Osteoblast (primary cell): ENCODE measurements at regions not wholly inside any gene's neighbourhood (a gene's known extent, or its start where the extent isn't known, plus 50 kb on each side); places are given as distances from the start of the nearest gene placed in this dataset.
A peak's percentile ranks its signal among the peaks of the same experiment; 100 is the strongest.

Experiments used
- DNase-seq: peaks from one replicate; pipeline ENCODE4 v3.0.0; 2011; ENCODE audit warnings: low spot score, mixed read lengths; ENCODE audit not compliant: insufficient read length; ENCODE audit errors: missing footprints
- H2AFZ ChIP-seq: 2 replicates; pipeline ENCODE4 v1.6.0; 2011; ENCODE audit warnings: mild to moderate bottlenecking, low read length
- H3K27ac ChIP-seq: 2 replicates; pipeline ENCODE4 v1.5.1; 2011; ENCODE audit warnings: mild to moderate bottlenecking, low read depth, low read length, moderate library complexity
- H3K27me3 ChIP-seq: 2 replicates; pipeline ENCODE4 v1.6.0; 2012; ENCODE audit warnings: mild to moderate bottlenecking, control low read depth, inconsistent platforms, low read length, moderate library complexity; ENCODE audit not compliant: insufficient read depth
- H3K36me3 ChIP-seq: 2 replicates; pipeline ENCODE4 v1.5.1; 2011; ENCODE audit warnings: mild to moderate bottlenecking, low read length, control low read depth, moderate library complexity; ENCODE audit not compliant: insufficient read depth
- H3K4me1 ChIP-seq: 2 replicates; pipeline ENCODE4 v1.5.1; 2011; ENCODE audit warnings: mild to moderate bottlenecking, low read length, control low read depth, moderate library complexity; ENCODE audit not compliant: insufficient read depth
- H3K4me2 ChIP-seq: 2 replicates; pipeline ENCODE4 v1.6.0; 2011; ENCODE audit warnings: mild to moderate bottlenecking, low read length; ENCODE audit not compliant: insufficient read depth
- H3K4me3 ChIP-seq: fragments of 200-600 bp; sonication (generic); 3 replicates; pipeline ENCODE4 v1.5.1; 2012; ENCODE audit warnings: mild to moderate bottlenecking, low read length, inconsistent platforms; ENCODE audit not compliant: insufficient read depth
- H3K79me2 ChIP-seq: 2 replicates; pipeline ENCODE4 v1.6.0; 2012; ENCODE audit warnings: mild to moderate bottlenecking, low read length, control low read depth, inconsistent platforms; ENCODE audit not compliant: insufficient read depth
- H3K9me3 ChIP-seq: 2 replicates; pipeline ENCODE4 v1.5.1; 2011; ENCODE audit warnings: low read depth, low read length, control low read depth
- H4K20me1 ChIP-seq: 2 replicates; pipeline ENCODE4 v1.6.0; 2012; ENCODE audit warnings: mild to moderate bottlenecking, low read length, control low read depth; ENCODE audit not compliant: insufficient read depth
- TF ChIP-seq, protein P1 (sequence below): IDR thresholded peaks from 2 replicates; pipeline ENCODE4 v1.5.1; 2011; ENCODE audit warnings: mild to moderate bottlenecking, low read depth, low read length, moderate library complexity; ENCODE audit errors: extremely low read depth

DNA sequence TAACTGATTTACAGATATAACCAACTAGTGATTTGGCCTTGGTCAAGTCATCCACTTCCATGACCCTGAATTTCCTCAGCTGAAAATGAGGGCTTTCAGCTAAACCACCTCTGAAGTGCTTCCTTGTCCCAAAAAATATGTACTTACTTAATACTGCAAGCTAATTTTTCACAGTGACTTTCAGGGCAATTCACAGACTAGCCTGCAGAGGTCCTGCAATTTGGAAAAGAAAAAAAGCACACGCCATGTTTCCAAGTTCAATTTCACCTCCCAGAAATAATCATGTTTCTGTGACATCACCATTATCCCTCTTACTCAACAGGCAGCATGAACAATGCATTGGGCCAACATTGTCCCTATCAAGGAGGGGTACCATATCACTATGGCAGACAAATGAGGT lies 218.2 kb downstream of the SHOX2 start:
- Histone ChIP-seq H3K4me2 (no peak overlapping the region), H3K36me3 (no peaks in the 10 kb centered on the region), H4K20me1 (no peaks in the 10 kb centered on the region), H2AFZ (no peak overlapping the region), H3K27ac (no peak overlapping the region), H3K79me2 (no peaks in the 10 kb centered on the region), H3K4me1 (no peaks in the 10 kb centered on the region), H3K27me3 (no peaks in the 10 kb centered on the region), H3K4me3 (no peak overlapping the region), H3K9me3 (no peaks in the 10 kb centered on the region)
- TF ChIP-seq, protein P1, sequence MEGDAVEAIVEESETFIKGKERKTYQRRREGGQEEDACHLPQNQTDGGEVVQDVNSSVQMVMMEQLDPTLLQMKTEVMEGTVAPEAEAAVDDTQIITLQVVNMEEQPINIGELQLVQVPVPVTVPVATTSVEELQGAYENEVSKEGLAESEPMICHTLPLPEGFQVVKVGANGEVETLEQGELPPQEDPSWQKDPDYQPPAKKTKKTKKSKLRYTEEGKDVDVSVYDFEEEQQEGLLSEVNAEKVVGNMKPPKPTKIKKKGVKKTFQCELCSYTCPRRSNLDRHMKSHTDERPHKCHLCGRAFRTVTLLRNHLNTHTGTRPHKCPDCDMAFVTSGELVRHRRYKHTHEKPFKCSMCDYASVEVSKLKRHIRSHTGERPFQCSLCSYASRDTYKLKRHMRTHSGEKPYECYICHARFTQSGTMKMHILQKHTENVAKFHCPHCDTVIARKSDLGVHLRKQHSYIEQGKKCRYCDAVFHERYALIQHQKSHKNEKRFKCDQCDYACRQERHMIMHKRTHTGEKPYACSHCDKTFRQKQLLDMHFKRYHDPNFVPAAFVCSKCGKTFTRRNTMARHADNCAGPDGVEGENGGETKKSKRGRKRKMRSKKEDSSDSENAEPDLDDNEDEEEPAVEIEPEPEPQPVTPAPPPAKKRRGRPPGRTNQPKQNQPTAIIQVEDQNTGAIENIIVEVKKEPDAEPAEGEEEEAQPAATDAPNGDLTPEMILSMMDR, result peak; percentile 16
- no peak for DNase-seq

GRCh38 chr3:157876556-157876955 lies 229.7 kb downstream of the SHOX2 start:
- H3K27me3 ChIP-seq, result no peaks in the 10 kb centered on the region
- no peaks in the 10 kb centered on the region for H3K79me2 ChIP-seq

GRCh38 chr3:157872902-157873301 lies 233.3 kb downstream of the SHOX2 start:
- H3K36me3 ChIP-seq, result no peaks in the 10 kb centered on the region
- no peaks in the 10 kb centered on the region for H3K79me2 ChIP-seq
- DNase-seq, result peak; percentile 27
- no peak overlapping the region for H3K4me2 ChIP-seq
- H3K4me1 ChIP-seq, result peaks cover 8% of the 10 kb centered on the region
- H2AFZ ChIP-seq, result no peak overlapping the region
- no peaks in the 10 kb centered on the region for H3K27me3 ChIP-seq
- TF ChIP-seq, protein P1, result no peak
- no peak overlapping the region for H3K4me3 ChIP-seq
- H4K20me1 ChIP-seq, result no peaks in the 10 kb centered on the region
- no peaks in the 10 kb centered on the region for H3K9me3 ChIP-seq
- no peak overlapping the region for H3K27ac ChIP-seq

More at GRCh38 chr3:157876556-157876955, 229.7 kb downstream of the SHOX2 start:
- no peak overlapping the region for H3K4me3 ChIP-seq
- no peaks in the 10 kb centered on the region for H3K9me3 ChIP-seq
- no peak overlapping the region for H3K4me2 ChIP-seq
- no peak overlapping the region for H2AFZ ChIP-seq
- no peak overlapping the region for H3K27ac ChIP-seq
- TF ChIP-seq, protein P1, result no peak
- no peaks in the 10 kb centered on the region for H3K36me3 ChIP-seq
- no peaks in the 10 kb centered on the region for H3K4me1 ChIP-seq
- DNase-seq, result no peak
- no peaks in the 10 kb centered on the region for H4K20me1 ChIP-seq

DNA sequence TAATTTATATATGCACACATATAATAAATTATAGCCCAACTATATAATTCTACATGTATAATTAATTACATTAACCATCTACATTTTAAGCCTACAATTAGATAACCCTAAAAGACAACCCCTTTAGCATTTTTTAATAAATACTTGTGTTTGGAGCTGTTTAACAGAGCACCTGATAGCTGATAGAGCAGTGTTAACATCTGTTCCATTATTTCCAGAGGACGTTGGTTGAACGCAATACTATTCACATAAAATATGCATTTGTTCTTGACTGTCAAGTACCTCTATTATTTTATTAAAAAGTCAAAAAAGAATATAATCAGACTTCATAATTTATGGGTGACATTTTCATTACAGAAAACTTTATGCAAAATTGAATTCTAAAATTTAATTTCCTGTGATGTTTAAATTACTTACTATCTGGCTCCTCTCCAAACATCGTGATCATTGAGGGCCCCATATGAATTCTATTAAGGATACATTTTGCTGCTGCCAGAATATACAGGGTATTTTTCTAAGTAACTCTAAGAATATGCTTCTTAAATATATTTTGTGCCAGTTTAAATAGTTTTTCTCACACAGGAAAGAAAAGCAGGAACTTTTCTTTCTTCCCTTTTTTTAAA lies 234.3 kb downstream of the SHOX2 start:
- Histone ChIP-seq H3K9me3 (no peaks in the 10 kb centered on the region), H4K20me1 (no peaks in the 10 kb centered on the region), H3K27ac (no peak overlapping the region), H3K79me2 (no peaks in the 10 kb centered on the region), H2AFZ (no peak overlapping the region), H3K4me3 (no peak overlapping the region), H3K4me1 (peaks cover 11% of the 10 kb centered on the region), H3K36me3 (no peaks in the 10 kb centered on the region), H3K4me2 (no peak overlapping the region), H3K27me3 (no peaks in the 10 kb centered on the region)
- no peak for DNase-seq
- TF ChIP-seq, protein P1, result no peak
